ENCODE measurements at regions not wholly inside any gene's neighbourhood (a gene's known extent, or its start where the extent isn't known, plus 50 kb on each side); places are given as distances from the start of the nearest gene placed in this dataset.

GRCh38 chr13:24083141-24083540 lies 77.4 kb upstream of the SPATA13 start:
- no peak overlapping the region for H2AFZ ChIP-seq (ENCODE audit: low read depth, low read length, severe bottlenecking)
- H4K20me1 ChIP-seq (ENCODE audit: low read depth, low read length) = no peaks in the 10 kb centered on the region
- no peak overlapping the region for H3K9ac ChIP-seq (ENCODE audit: low read length)
- TF ChIP-seq EZH2phosphoT487 (conservative IDR thresholded peaks at IDR 0.05; ENCODE audit: low read length) (no peak), CTCF (IDR thresholded peaks at IDR 0.05; ENCODE audit: insufficient read depth, low read length, poor library complexity, severe bottlenecking) (no peak)
- no peaks in the 10 kb centered on the region for H3K36me3 ChIP-seq (ENCODE audit: low read length)
- H3K4me3 ChIP-seq (ENCODE audit: insufficient read depth, low read length, poor library complexity, severe bottlenecking) = no peak overlapping the region
- no peaks in the 10 kb centered on the region for H3K27me3 ChIP-seq (ENCODE audit: low read length)
- no peaks in the 10 kb centered on the region for H3K9me3 ChIP-seq (ENCODE audit: insufficient read depth, low read length)
- no peaks in the 10 kb centered on the region for H3K79me2 ChIP-seq (ENCODE audit: insufficient read depth, low read length)
- H3F3A ChIP-seq (ENCODE audit: insufficient read depth) = no peaks in the 10 kb centered on the region
- no peak overlapping the region for H3K4me2 ChIP-seq (ENCODE audit: low read depth, low read length, poor library complexity, severe bottlenecking)
- no peaks in the 10 kb centered on the region for H3K9me2 ChIP-seq (replicated peaks; ENCODE audit: insufficient read depth, low read length)
- no peak overlapping the region for H3K27ac ChIP-seq (ENCODE audit: low read depth, low read length)

GRCh38 chr13:24083722-24084421 lies 76.6 kb upstream of the SPATA13 start:
- Histone ChIP-seq H2AFZ (ENCODE audit: low read depth, low read length, severe bottlenecking) (no peak overlapping the region), H3K36me3 (ENCODE audit: low read length) (no peaks in the 10 kb centered on the region), H3K27ac (ENCODE audit: low read depth, low read length) (no peak overlapping the region), H3K4me3 (ENCODE audit: insufficient read depth, low read length, poor library complexity, severe bottlenecking) (no peak overlapping the region), H3K9me3 (ENCODE audit: insufficient read depth, low read length) (no peaks in the 10 kb centered on the region), H3K4me2 (ENCODE audit: low read depth, low read length, poor library complexity, severe bottlenecking) (no peak overlapping the region), H3K9ac (ENCODE audit: low read length) (no peak overlapping the region), H3K9me2 (replicated peaks; ENCODE audit: insufficient read depth, low read length) (no peaks in the 10 kb centered on the region), H3F3A (ENCODE audit: insufficient read depth) (no peaks in the 10 kb centered on the region), H4K20me1 (ENCODE audit: low read depth, low read length) (no peaks in the 10 kb centered on the region), H3K27me3 (ENCODE audit: low read length) (no peaks in the 10 kb centered on the region), H3K79me2 (ENCODE audit: insufficient read depth, low read length) (no peaks in the 10 kb centered on the region)
- TF ChIP-seq EZH2phosphoT487 (conservative IDR thresholded peaks at IDR 0.05; ENCODE audit: low read length) (no peak), CTCF (IDR thresholded peaks at IDR 0.05; ENCODE audit: insufficient read depth, low read length, poor library complexity, severe bottlenecking) (no peak)

- Histone ChIP-seq H3K9ac (ENCODE audit: low read length) (no peak overlapping the region), H4K20me1 (ENCODE audit: low read depth, low read length) (no peaks in the 10 kb centered on the region), H3K27me3 (ENCODE audit: low read length) (no peaks in the 10 kb centered on the region), H2AFZ (ENCODE audit: low read depth, low read length, severe bottlenecking) (no peak overlapping the region), H3K79me2 (ENCODE audit: insufficient read depth, low read length) (no peaks in the 10 kb centered on the region), H3F3A (ENCODE audit: insufficient read depth) (no peaks in the 10 kb centered on the region), H3K9me2 (replicated peaks; ENCODE audit: insufficient read depth, low read length) (no peaks in the 10 kb centered on the region), H3K27ac (ENCODE audit: low read depth, low read length) (no peak overlapping the region), H3K9me3 (ENCODE audit: insufficient read depth, low read length) (no peaks in the 10 kb centered on the region), H3K36me3 (ENCODE audit: low read length) (no peaks in the 10 kb centered on the region), H3K4me3 (ENCODE audit: insufficient read depth, low read length, poor library complexity, severe bottlenecking) (no peak overlapping the region), H3K4me2 (ENCODE audit: low read depth, low read length, poor library complexity, severe bottlenecking) (no peak overlapping the region)
- no peak for TF ChIP-seq EZH2phosphoT487 (conservative IDR thresholded peaks at IDR 0.05; ENCODE audit: low read length)
- TF ChIP-seq CTCF (IDR thresholded peaks at IDR 0.05; ENCODE audit: insufficient read depth, low read length, poor library complexity, severe bottlenecking) = no peak
Measured at GRCh38 chr13:24085662-24086061, 74.9 kb upstream of the SPATA13 start.
